ENCODE measurements at regions not wholly inside any gene's neighbourhood (a gene's known extent, or its start where the extent isn't known, plus 50 kb on each side); places are given as distances from the start of the nearest gene placed in this dataset.

GRCh38 chr11:29040489-29040888, 932.3 kb downstream of the METTL15 start:
- POLR2A ChIA-PET, result no interaction called here

GRCh38 chr11:29032384-29033149, 924.4 kb downstream of the METTL15 start:
- Histone ChIP-seq H3K9ac (no peak overlapping the region), H3K4me1 (ENCODE audit: control insufficient read depth in 1 of 2, insufficient read depth in 2 of 2, low read depth in 1 of 2, low read length in 1 of 2) (no peaks in the 10 kb centered on the region), H3K4me2 (no peak overlapping the region), H3K27me3 (ENCODE audit: insufficient read depth) (no peaks in the 10 kb centered on the region), H3K4me3 (ENCODE audit: low read depth in 2 of 2, low read length in 1 of 2) (no peak overlapping the region), H3K79me2 (ENCODE audit: insufficient read depth) (no peaks in the 10 kb centered on the region), H4K20me1 (ENCODE audit: insufficient read depth) (no peaks in the 10 kb centered on the region), H3K9me2 (no peaks in the 10 kb centered on the region), H2AFZ (ENCODE audit: low read depth) (no peak overlapping the region), H3K9me3 (peaks cover 16% of the 10 kb centered on the region; the same call in 1 of the 2 replicates), H3K36me3 (replicated peaks in 1 of 2; ENCODE audit: control insufficient read depth in 1 of 2, insufficient read depth in 2 of 2, low read length in 1 of 2) (peaks cover 0 to 12% of the 10 kb centered on the region in 2 experiments), H3F3A (replicated peaks; ENCODE audit: insufficient read depth) (peaks cover 4% of the 10 kb centered on the region), H3K27ac (ENCODE audit: low read depth in 2 of 2, low read length in 1 of 2) (no peak overlapping the region)
- 14% methylated on average over 2 of the region's 2 CpGs for WGBS (ENCODE audit: low lambda C conversion rate)
- DNase-seq, result no peak
- CTCF ChIA-PET, result no interaction called here
- TF ChIP-seq ZBTB33 (IDR thresholded peaks at IDR 0.05; ENCODE audit: borderline replicate concordance, low read depth), result no peak
- TF ChIP-seq FOXM1 (IDR thresholded peaks at IDR 0.05; ENCODE audit: low read depth), result no peak
- TF ChIP-seq CTCF (IDR thresholded peaks at IDR 0.05), result no peak
- TF ChIP-seq MXI1 (IDR thresholded peaks at IDR 0.05; ENCODE audit: low read depth, low read length), result no peak
- no peak for TF ChIP-seq RXRA (IDR thresholded peaks at IDR 0.05; ENCODE audit: borderline replicate concordance, low read depth)
- TF ChIP-seq IRF3 (IDR thresholded peaks at IDR 0.05; ENCODE audit: low read depth, low read length), result no peak
- no peak for TF ChIP-seq GATA2 (CRISPR knock-in tag; IDR thresholded peaks at IDR 0.05)
- POLR2A ChIA-PET, result no interaction called here

More at GRCh38 chr11:29040489-29040888, 932.3 kb downstream of the METTL15 start:
- Histone ChIP-seq H3K27ac (ENCODE audit: low read depth in 2 of 2, low read length in 1 of 2) (no peak overlapping the region), H3K4me3 (ENCODE audit: low read depth in 2 of 2, low read length in 1 of 2) (no peak overlapping the region), H3K4me1 (ENCODE audit: control insufficient read depth in 1 of 2, insufficient read depth in 2 of 2, low read depth in 1 of 2, low read length in 1 of 2) (no peaks in the 10 kb centered on the region), H3K4me2 (no peak overlapping the region), H3K9ac (no peak overlapping the region), H3F3A (replicated peaks; ENCODE audit: insufficient read depth) (no peaks in the 10 kb centered on the region), H4K20me1 (ENCODE audit: insufficient read depth) (no peaks in the 10 kb centered on the region), H3K27me3 (ENCODE audit: insufficient read depth) (no peaks in the 10 kb centered on the region), H3K79me2 (ENCODE audit: insufficient read depth) (no peaks in the 10 kb centered on the region), H3K36me3 (replicated peaks in 1 of 2; ENCODE audit: control insufficient read depth in 1 of 2, insufficient read depth in 2 of 2, low read length in 1 of 2) (peaks cover 0 to 6% of the 10 kb centered on the region in 2 experiments), H2AFZ (ENCODE audit: low read depth) (no peak overlapping the region), H3K9me3 (no peaks in the 10 kb centered on the region), H3K9me2 (no peaks in the 10 kb centered on the region)
- no peak for DNase-seq
- TF ChIP-seq FOXJ3 (CRISPR knock-in tag; IDR thresholded peaks at IDR 0.05) (no peak), FOXM1 (IDR thresholded peaks at IDR 0.05; ENCODE audit: low read depth) (no peak), IRF3 (IDR thresholded peaks at IDR 0.05; ENCODE audit: low read depth, low read length) (no peak), CHD2 (IDR thresholded peaks at IDR 0.05; ENCODE audit: low read length, partially characterized antibody) (no peak)
- CTCF ChIA-PET, result no interaction called here
